GM19452 (cell line): ENCODE measurements at regions not wholly inside any gene's neighbourhood (a gene's known extent, or its start where the extent isn't known, plus 50 kb on each side); places are given as distances from the start of the nearest gene placed in this dataset.
"Not testable (repeated sequence)": the region's sequence is repeated elsewhere in the genome, so short reads cannot be mapped to it uniquely, and the experiment has no call there.

ENCODE experiments used
- ATAC-seq: cut with Tn5 transposase; IDR thresholded peaks from one replicate; pipeline ENCODE4 v1.9.1; 2021; ENCODE audit not compliant: unreplicated experiment

- not testable (repeated sequence) for ATAC-seq
Measured at GRCh38 chr2:66249089-66249488, 185.8 kb upstream of the MEIS1 start.

- ATAC-seq, result not testable (repeated sequence)
Measured at GRCh38 chr2:66243809-66244208, 191.1 kb upstream of the MEIS1 start.

- not testable (repeated sequence) for ATAC-seq
Measured at GRCh38 chr2:66242888-66243287, 192.0 kb upstream of the MEIS1 start.

GRCh38 chr2:66242099-66242789 lies 192.7 kb upstream of the MEIS1 start:
- ATAC-seq, result no peak

GRCh38 chr2:66240286-66240685 lies 194.6 kb upstream of the MEIS1 start:
- ATAC-seq, result no peak

GRCh38 chr2:66239655-66240054 lies 195.3 kb upstream of the MEIS1 start:
- no peak for ATAC-seq

- ATAC-seq, result no peak
Measured at GRCh38 chr2:66237803-66238379, 197.0 kb upstream of the MEIS1 start.

GRCh38 chr2:66236816-66237802 lies 197.8 kb upstream of the MEIS1 start:
- no peak for ATAC-seq

- ATAC-seq, result no peak
Measured at GRCh38 chr2:66236067-66236685, 198.7 kb upstream of the MEIS1 start.

GRCh38 chr2:66235428-66235827 lies 199.5 kb upstream of the MEIS1 start:
- ATAC-seq, result no peak

GRCh38 chr2:66233981-66234380 lies 200.9 kb upstream of the MEIS1 start:
- ATAC-seq, result no peak

- ATAC-seq, result no peak
Measured at GRCh38 chr2:66228128-66228547, 206.8 kb upstream of the MEIS1 start.

- no peak for ATAC-seq
Measured at GRCh38 chr2:66217039-66217585, 217.8 kb upstream of the MEIS1 start.

GRCh38 chr2:66212749-66213148 lies 222.2 kb upstream of the MEIS1 start:
- ATAC-seq, result no peak

- no peak for ATAC-seq
Measured at GRCh38 chr2:66202586-66202985, 232.3 kb upstream of the MEIS1 start.

GRCh38 chr2:66201242-66201641 lies 233.7 kb upstream of the MEIS1 start:
- no peak for ATAC-seq

GRCh38 chr2:66198873-66199272 lies 236.1 kb upstream of the MEIS1 start:
- no peak for ATAC-seq

- ATAC-seq, result no peak
Measured at GRCh38 chr2:66192888-66193287, 242.0 kb upstream of the MEIS1 start.

GRCh38 chr2:66191311-66191710 lies 243.6 kb upstream of the MEIS1 start:
- ATAC-seq, result no peak

- ATAC-seq, result no peak
Measured at GRCh38 chr2:66189553-66189952, 245.4 kb upstream of the MEIS1 start.

- no peak for ATAC-seq
Measured at GRCh38 chr2:66186537-66186936, 248.4 kb upstream of the MEIS1 start.
